CD4-positive, alpha-beta T cell (primary cell): ENCODE measurements at regions not wholly inside any gene's neighbourhood (a gene's known extent, or its start where the extent isn't known, plus 50 kb on each side); places are given as distances from the start of the nearest gene placed in this dataset.

Experiments
- ATAC-seq: fragments of 200-7000 bp; cut with Tn5 transposase; one replicate; pipeline ENCODE4 v1.10.0; 2022; ENCODE audit warnings: mild to moderate bottlenecking; ENCODE audit not compliant: poor library complexity
- CTCF ChIA-PET: fragments of 350-600 bp; sonication (Branson Sonifier 250); formaldehyde crosslinking; loops from one replicate; lab custom pipeline; 2021; ENCODE audit warnings: antibody characterized with exemption, inconsistent platforms; lab: Charles Lee
- POLR2A ChIA-PET: fragments of 350-600 bp; sonication (Branson Sonifier 250); formaldehyde crosslinking; loops from one replicate; lab custom pipeline; 2021; ENCODE audit warnings: antibody characterized with exemption, inconsistent platforms; lab: Charles Lee
- DNase-seq, 14 experiments: peaks; one replicate each; pipeline ENCODE4 v3.0.0-alpha.2; 2013 to 2020; ENCODE audit warnings: mixed read lengths in 2 of 14
- H3K27ac ChIP-seq, 2 donors: one replicate each; pipeline versions ENCODE4 v1.5.1 to v1.7.0; 2013; ENCODE audit warnings: low read length in 2 of 2, low read depth in 1 of 2, mild to moderate bottlenecking in 1 of 2
- H3K27me3 ChIP-seq, 2 experiments: 1 replicate in 1 of 2; 2 replicates in 1 of 2; pipeline versions ENCODE4 v1.6.1 to v1.7.0; 2013; ENCODE audit warnings: low read length in 2 of 2, control low read depth in 1 of 2, mild to moderate bottlenecking in 1 of 2, moderate library complexity in 1 of 2; ENCODE audit not compliant: insufficient read depth in 2 of 2, control insufficient read depth in 1 of 2
- H3K36me3 ChIP-seq: one replicate; pipeline ENCODE4 v1.6.1; 2013; ENCODE audit warnings: low read length, control low read depth; ENCODE audit not compliant: insufficient read depth
- H3K4me1 ChIP-seq: one replicate; pipeline ENCODE4 v1.6.1; 2013; ENCODE audit warnings: low read length, control low read depth; ENCODE audit not compliant: insufficient read depth
- H3K4me3 ChIP-seq: one replicate; pipeline ENCODE4 v1.5.1; 2013; ENCODE audit warnings: mild to moderate bottlenecking, low read length, moderate library complexity
- H3K9me3 ChIP-seq, 2 experiments: 1 replicate in 1 of 2; 2 replicates in 1 of 2; pipeline versions ENCODE4 v1.6.1 to v1.7.0; 2013; ENCODE audit warnings: low read length in 2 of 2, mild to moderate bottlenecking in 2 of 2, control low read depth in 1 of 2, moderate library complexity in 1 of 2; ENCODE audit not compliant: control insufficient read depth in 1 of 2, insufficient read depth in 1 of 2
- H3K27ac Mint-ChIP-seq: one replicate; pipeline ENCODE4 v1.8.0; 2020; ENCODE audit warnings: mixed read lengths
- H3K27me3 Mint-ChIP-seq: one replicate; pipeline ENCODE4 v1.8.0; 2021; ENCODE audit warnings: mixed read lengths
- H3K36me3 Mint-ChIP-seq: one replicate; pipeline ENCODE4 v1.8.0; 2021; ENCODE audit warnings: low read depth, mixed read lengths
- H3K4me1 Mint-ChIP-seq: one replicate; pipeline ENCODE4 v1.8.0; 2021; ENCODE audit warnings: low read depth, mixed read lengths
- H3K4me3 Mint-ChIP-seq: one replicate; pipeline ENCODE4 v1.8.0; 2020; ENCODE audit warnings: mild to moderate bottlenecking, mixed read lengths
- H3K9me3 Mint-ChIP-seq: one replicate; pipeline ENCODE4 v1.8.0; 2020; ENCODE audit warnings: mixed read lengths
- intact Hi-C, 2 experiments: fragments of 100-400 bp; cut with DNase I in 1 of 2; cut with micrococcal nuclease in 1 of 2; formaldehyde crosslinking; loops; one replicate each; pipeline versions ENCODE4 v1.15.1 to v1.9.0; 2023 to 2025; cut with DNase I, micrococcal nuclease
- TF ChIP-seq, protein P1 (sequence below): fragments of 200-600 bp; IDR thresholded peaks from one replicate; pipeline ENCODE4 v1.8.0; 2022; ENCODE audit warnings: antibody characterized with exemption, mild to moderate bottlenecking

DNA sequence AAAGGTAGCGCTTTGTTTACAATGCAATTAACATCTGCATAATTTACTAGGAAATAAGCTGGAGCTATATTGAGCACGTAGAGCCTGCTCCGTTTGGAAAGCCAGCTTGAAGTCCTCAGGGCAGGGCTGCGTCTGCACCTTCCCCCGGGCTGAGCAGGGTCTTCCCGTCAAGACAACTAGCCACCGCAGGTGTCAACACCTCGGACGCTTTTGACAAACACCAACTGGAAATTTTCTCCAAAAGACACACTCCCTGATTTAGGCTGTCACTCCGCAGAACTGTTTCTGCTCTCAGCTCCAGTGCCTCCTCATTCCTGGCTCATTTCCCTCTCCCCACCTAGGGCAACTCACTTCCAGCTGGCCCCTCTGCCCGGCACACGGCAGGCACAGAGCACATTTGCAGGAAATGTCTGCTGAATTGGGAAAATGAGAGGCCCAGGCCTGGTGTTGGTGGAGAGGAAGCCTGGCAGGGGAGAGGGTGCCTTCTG lies 170.3 kb downstream of the MAF start:
- no peaks in the 10 kb centered on the region for H3K9me3 ChIP-seq
- no peaks in the 10 kb centered on the region for H3K4me1 Mint-ChIP-seq
- ATAC-seq, result no peak
- no peak overlapping the region for H3K27ac ChIP-seq
- no peaks in the 10 kb centered on the region for H3K36me3 ChIP-seq
- H3K4me3 Mint-ChIP-seq, result no peak overlapping the region
- H3K4me1 ChIP-seq, result no peaks in the 10 kb centered on the region
- H3K36me3 Mint-ChIP-seq, result no peaks in the 10 kb centered on the region
- DNase-seq, result no peak
- H3K9me3 Mint-ChIP-seq, result no peaks in the 10 kb centered on the region
- H3K27me3 Mint-ChIP-seq, result no peaks in the 10 kb centered on the region
- no peak overlapping the region for H3K4me3 ChIP-seq
- ChIA-PET CTCF (no interaction called here), POLR2A (no interaction called here)
- TF ChIP-seq, protein P1, sequence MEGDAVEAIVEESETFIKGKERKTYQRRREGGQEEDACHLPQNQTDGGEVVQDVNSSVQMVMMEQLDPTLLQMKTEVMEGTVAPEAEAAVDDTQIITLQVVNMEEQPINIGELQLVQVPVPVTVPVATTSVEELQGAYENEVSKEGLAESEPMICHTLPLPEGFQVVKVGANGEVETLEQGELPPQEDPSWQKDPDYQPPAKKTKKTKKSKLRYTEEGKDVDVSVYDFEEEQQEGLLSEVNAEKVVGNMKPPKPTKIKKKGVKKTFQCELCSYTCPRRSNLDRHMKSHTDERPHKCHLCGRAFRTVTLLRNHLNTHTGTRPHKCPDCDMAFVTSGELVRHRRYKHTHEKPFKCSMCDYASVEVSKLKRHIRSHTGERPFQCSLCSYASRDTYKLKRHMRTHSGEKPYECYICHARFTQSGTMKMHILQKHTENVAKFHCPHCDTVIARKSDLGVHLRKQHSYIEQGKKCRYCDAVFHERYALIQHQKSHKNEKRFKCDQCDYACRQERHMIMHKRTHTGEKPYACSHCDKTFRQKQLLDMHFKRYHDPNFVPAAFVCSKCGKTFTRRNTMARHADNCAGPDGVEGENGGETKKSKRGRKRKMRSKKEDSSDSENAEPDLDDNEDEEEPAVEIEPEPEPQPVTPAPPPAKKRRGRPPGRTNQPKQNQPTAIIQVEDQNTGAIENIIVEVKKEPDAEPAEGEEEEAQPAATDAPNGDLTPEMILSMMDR, result no peak
- intact Hi-C loops, result no loop called here
- H3K27me3 ChIP-seq, result no peaks in the 10 kb centered on the region
- no peak overlapping the region for H3K27ac Mint-ChIP-seq

DNA sequence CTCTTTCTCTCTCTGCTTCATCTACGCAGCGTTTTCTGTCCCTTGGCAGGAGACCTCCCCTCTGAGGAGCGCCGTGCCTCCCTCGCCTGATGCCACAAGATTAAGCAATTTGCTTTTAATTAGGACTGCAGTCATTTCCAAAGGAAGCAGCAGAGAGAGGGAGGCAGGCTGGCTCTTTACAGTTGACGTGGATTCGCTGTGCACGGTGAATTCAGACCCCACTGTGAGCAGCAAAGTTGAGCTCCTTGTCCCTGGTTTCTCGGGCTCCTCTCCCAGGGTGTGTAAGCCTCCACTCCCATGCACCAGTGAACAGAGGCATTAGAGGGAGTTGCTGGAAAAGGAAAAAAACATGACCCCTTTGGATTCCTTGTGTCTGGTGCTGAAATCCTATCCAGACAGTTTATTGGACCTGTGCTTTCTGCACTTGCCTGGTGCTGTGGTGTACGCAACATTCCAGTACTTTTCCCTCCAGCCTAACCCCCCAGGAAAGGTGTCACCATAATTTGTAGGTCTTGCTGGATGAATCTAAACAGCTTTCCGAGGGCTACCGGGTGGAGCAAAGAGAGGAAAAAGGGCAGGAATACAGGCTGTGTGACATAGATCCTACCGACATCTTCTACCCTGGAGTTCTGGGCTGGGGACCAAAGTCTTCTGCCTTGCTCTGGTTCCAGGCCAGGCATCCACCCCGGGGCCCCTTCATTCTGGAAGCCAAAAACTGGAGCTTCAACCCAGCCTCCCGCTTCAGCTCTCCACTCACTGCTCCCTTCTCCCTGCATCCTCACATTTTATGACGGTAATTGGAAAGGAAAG lies 171.0 kb downstream of the MAF start:
- Mint-ChIP-seq H3K27me3 (no peaks in the 10 kb centered on the region), H3K9me3 (no peaks in the 10 kb centered on the region), H3K36me3 (no peaks in the 10 kb centered on the region), H3K27ac (no peak overlapping the region), H3K4me1 (no peaks in the 10 kb centered on the region), H3K4me3 (no peak overlapping the region)
- Histone ChIP-seq H3K27me3 (no peaks in the 10 kb centered on the region), H3K9me3 (no peaks in the 10 kb centered on the region), H3K27ac (no peak overlapping the region), H3K36me3 (no peaks in the 10 kb centered on the region), H3K4me3 (no peak overlapping the region), H3K4me1 (no peaks in the 10 kb centered on the region)
- TF ChIP-seq, protein P1, result no peak
- CTCF ChIA-PET, result no interaction called here
- intact Hi-C loops, result no loop called here
- ATAC-seq (no peak), DNase-seq (no peak)
- POLR2A ChIA-PET, result no interaction called here

DNA sequence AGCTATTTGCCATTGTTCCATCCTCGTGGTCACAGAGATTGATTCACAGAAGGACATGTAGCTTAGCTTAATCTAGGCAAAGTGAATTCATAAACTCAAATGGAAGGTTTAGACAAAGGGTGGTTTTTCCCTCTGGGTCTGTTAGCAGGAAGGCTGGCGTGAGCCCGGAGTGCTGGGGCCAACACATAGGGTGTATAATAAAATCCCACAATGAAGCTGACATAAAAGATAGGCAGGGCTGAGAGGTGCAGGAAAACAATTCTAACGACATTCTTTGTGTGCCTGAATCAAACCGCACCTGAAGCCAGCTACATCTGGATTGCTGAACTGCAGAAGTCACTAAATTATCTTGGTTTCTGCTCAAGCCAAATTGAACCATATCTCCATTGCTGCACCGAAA lies 173.9 kb downstream of the MAF start:
- no peaks in the 10 kb centered on the region for H3K4me1 Mint-ChIP-seq
- ATAC-seq (no peak), DNase-seq (no peak)
- TF ChIP-seq, protein P1, result no peak
- H3K36me3 Mint-ChIP-seq, result no peaks in the 10 kb centered on the region
- no peaks in the 10 kb centered on the region for H3K27me3 Mint-ChIP-seq
- H3K27ac Mint-ChIP-seq, result no peak overlapping the region
- no peaks in the 10 kb centered on the region for H3K9me3 Mint-ChIP-seq
- Histone ChIP-seq H3K4me1 (no peaks in the 10 kb centered on the region), H3K9me3 (no peaks in the 10 kb centered on the region), H3K36me3 (no peaks in the 10 kb centered on the region), H3K4me3 (no peak overlapping the region), H3K27ac (no peak overlapping the region), H3K27me3 (no peaks in the 10 kb centered on the region)
- ChIA-PET CTCF (no interaction called here), POLR2A (interaction anchor here (0.8 kb wide), 1 partner anchor 174 kb away, joined by 3 read pairs; the partner anchor contains the start of gene MAF)
- no peak overlapping the region for H3K4me3 Mint-ChIP-seq
- intact Hi-C loops, result no loop called here
